SHP77 treated with DMSO at 0.1 percent for 48 hours (cell line): ENCODE measurements at regions not wholly inside any gene's neighbourhood (a gene's known extent, or its start where the extent isn't known, plus 50 kb on each side); places are given as distances from the start of the nearest gene placed in this dataset.

ENCODE experiments used
- DNase-seq: peaks from one replicate; lab custom pipeline; 2025; lab: John Stamatoyannopoulos, UW

- DNase-seq = no peak
Observed at GRCh38 chr16:73683804-73684203, 612.8 kb upstream of the PSMD7 start.

DNA sequence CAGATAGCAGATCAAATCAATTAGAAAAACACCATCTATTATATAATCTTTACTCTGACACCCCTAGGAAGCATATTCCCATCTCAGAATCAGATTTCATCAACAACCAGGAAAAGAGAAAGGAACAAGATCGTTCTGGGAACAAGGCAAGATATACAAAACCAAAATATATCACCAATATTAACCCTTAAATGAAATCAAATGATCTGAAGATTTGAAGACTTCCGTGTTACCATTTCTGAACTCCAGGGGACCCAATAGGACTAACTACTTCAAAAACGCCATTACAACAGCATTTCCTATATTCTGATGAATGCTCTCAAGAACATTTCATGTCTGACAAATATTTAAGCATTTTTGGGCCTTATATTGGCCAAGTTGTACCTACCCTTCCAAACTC, 624.2 kb upstream of the ZFHX3 start:
- DNase-seq = no peak

DNA sequence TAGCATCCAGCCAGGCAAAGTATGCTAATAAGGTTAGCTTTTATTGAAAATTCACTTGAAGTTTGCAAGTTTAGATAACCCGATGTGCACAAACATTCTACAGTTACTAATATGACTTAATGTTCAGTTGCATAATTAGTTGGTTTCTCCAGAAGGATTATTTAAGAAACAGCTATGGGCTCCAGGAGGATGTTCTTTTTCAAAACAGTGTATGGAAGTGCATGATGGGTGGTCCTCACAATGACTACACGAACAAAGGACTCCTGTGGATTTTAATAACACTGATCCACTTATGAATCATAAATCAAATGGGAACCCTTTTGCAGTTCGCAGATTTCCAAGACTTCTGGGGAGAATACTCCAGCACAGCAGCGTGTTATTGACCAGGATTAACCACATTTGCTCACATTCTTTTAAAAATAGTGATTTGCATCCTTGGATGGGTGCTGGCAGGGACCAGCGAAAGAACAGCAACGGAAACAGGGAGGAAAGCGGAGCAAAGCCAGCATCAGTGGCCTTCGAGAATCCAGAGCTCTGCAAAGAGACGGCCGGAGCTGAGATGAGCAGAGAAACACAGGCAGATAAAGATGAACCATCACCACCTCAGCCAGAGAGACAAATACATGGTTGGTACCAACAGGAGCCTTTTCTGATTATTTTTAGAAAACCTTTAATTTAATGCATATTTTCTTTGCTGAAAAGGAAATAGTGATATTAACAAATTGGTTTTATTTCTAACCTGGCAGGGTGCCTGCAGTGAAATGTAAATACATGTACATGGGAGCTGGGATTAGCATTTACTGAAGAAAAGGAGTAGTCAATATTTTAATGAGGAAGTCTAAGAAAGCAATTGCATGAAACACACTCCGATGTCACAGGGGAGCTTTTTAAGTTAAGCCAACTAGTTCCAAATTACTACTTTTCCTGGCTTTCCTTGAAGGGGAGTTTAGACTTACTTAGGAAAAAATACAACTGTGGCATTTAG, 623.2 kb upstream of the ZFHX3 start:
- no peak for DNase-seq

DNA sequence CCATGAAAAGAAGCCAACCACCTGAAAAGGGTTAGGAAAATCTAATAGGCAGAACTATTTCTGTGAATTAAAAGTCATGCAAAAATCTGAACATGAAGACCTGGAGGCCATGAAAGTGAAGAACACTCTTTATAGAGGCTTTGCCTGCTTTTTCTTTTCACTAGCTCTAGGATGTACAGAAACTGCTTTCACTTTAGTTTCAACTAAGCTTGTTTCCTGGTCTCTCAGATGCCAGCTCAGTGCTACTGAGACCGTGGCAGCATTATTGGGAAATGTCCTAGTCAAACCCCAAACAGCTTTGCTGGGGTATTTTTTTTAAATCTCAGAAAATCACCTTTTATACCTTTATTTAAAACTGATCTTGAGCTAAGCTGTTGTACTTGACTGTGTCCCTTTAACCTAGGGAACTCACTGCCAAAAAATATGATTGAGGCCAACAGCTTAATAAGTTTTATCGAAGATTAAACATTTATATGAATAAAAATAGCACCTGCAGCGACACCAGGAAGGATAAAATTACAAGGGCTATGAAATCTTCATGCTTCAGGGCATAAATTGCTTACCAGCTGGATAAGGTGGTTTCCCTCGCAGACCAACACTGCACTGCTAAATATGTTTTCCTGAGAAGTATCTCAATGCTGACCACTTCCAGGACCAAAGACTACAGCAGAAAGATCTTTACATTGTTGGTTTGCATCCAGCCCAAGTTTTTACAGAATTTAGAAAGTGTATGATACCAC, 621.8 kb upstream of the ZFHX3 start:
- DNase-seq = no peak

DNA sequence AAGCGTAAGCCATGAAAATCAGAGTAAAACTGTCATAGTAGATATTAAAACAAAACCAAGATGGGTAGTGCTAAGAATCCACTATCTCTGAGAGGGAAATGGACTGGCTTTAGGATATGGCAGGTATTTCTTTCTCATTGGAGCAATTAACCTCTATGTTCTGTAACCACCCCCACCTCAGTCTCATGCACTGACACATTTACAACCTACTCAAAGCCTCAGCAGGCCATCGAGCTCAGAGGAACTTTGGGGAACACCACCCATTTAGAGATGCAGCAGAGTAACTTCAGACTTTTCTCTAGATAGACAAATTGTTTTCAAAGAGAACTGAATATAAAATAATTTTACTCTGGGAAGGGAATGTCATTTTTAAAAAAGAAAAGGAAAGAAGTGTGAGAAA, 615.8 kb upstream of the ZFHX3 start:
- no peak for DNase-seq

GRCh38 chr16:73636196-73636595, 588.3 kb upstream of the ZFHX3 start:
- no peak for DNase-seq

DNA sequence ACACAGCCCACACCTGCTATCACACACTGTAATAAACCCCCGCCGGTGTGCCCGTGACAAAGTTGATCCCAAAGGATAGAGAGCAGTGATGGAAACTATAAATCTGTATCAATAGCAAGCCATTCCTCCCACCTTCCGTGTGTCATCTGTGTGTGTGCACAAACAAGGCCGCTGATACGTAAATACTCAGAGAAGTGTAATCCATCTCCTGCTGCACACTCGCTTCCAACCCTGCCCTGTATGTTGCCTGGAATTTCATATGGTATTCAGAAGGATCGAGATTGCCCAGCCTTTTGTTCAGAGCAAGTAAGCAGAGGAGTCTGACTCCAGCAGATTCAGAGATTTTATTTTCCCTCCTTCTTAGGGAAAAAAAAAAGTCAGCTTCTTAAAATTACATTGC, 581.1 kb upstream of the ZFHX3 start:
- no peak for DNase-seq

GRCh38 chr16:73617738-73618137, 569.8 kb upstream of the ZFHX3 start:
- DNase-seq = no peak

- DNase-seq = no peak
Observed at GRCh38 chr16:73616770-73617169, 568.8 kb upstream of the ZFHX3 start.

DNA sequence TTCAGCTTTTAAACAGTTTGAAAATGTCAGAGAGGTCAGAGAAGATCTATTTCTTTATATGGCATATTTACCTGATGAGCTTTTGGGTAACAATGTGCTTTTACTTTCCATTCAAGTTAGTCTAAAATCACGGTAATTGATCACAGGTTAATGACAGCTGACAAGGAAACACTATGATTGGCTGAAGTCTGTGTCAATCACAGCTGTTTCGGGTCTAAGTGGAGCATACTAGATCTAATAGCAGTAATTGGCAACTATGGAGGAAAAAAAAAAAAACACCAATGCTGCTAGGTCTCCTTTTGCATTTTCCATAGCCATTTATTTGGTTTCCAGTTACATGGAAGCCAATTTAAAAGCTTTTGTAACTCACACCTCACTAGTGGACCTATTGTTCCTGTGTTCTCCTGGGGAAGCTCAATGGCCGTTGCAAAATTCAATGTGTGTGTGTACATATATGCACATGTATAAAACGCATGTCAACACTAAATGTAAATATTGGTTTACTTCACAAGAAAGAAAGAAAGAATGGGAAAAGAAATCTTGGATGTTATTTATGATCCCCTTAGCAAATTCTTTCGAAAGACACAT, 568.3 kb upstream of the ZFHX3 start:
- no peak for DNase-seq

- DNase-seq = no peak
Observed at GRCh38 chr16:73615071-73615940, 567.4 kb upstream of the ZFHX3 start.

DNA sequence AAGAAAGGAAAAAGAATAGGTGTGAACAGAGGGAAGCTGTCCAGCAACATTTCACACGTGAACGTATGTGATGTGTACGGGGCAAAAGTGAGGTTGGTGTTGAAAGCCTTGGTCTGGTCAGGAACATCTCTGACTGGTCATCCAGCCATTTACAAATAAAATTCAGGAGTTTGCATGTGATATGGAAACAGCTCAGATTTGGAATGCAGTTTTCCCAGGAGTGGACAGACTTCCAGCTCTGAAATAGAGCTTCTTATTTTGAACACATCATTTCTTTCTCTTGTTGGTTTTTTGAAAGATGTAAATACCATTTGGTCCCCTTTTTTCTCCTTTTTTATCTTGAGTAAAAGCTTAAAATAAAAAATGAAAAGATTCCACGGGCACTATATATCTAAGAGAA, 566.2 kb upstream of the ZFHX3 start:
- DNase-seq = no peak

DNA sequence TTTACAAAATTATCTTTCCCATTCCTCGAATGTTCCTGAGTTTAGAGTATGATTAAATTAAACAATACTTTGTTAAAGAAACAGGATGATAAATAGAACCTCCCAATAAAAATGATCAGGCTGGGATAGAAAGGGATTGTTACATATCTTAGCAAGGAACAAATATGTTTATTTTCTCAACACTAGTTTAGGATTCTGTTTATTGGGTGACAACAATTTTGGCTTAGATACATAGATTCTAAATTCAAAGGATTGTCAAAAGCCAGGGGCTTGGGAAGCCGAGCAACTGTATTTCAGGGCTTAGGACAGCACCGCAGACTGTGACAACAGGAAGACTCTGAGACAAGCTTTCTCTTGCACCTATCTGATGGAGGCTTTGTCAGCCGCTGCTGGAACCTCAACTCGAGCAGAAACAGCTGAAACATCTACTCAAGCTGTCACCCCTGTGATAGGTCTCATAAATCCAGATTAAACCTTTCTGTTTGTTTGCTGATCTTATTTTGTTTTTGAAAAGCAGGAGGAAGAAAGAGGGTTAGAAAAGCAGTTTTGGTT, 562.8 kb upstream of the ZFHX3 start:
- DNase-seq = peak; percentile 33

DNA sequence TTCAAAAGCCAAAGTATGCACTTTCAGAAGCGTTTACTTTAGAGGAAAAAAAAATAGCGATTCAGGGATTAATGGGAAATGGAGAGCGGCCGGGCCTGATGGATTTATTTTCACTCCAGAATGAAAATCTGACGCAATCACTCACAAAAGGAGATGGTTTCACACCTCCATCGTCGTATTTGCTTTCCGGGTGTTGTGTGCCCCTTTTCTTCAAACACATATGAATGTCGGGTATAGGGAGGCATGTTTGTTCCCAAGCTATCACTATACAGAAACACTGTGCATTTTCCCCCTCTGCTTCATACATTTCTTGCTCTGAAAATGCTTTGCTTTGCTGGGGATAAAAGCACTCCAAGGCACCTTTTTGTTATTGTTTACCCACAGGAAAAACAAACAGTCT, 562.2 kb upstream of the ZFHX3 start:
- DNase-seq = no peak

DNA sequence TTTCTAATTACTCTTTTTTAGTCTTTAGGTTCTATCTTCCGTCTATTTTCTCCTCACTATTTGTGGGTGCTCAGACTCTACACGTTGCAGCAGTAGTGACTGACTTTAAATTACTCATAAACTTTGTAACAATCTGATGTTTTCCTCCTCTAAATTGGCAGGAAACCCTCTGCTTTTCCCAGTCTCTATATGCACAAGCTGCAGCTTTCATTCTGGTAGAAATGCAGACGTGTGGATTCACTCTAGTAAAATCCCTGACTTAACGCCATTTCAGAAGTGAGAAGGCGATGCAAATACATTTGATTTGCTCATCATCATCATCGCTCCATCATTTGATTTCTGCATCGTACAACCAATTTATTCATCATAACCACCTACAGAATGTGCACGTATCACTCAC, 561.0 kb upstream of the ZFHX3 start:
- no peak for DNase-seq

DNA sequence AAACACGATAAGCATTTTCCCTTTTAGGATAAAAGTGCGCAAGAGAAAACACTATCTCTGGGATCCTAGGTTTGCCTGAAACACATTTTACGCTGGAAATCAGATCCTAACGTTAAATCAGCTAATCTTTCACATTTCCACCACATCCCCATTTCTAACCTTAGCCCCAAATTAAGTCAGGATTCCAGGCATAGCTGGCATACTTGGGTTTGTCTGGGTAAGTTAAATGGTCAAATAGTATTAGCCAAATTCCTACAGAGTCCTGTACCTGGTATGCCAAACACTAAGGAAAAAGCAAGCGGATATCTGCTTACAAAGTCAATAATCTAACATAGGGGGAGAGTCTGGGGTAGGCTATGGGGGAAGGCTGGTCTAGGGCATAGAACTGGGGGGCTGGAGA, 557.4 kb upstream of the ZFHX3 start:
- DNase-seq = no peak

- DNase-seq = no peak
Observed at GRCh38 chr16:73601911-73602310, 554.0 kb upstream of the ZFHX3 start.

DNA sequence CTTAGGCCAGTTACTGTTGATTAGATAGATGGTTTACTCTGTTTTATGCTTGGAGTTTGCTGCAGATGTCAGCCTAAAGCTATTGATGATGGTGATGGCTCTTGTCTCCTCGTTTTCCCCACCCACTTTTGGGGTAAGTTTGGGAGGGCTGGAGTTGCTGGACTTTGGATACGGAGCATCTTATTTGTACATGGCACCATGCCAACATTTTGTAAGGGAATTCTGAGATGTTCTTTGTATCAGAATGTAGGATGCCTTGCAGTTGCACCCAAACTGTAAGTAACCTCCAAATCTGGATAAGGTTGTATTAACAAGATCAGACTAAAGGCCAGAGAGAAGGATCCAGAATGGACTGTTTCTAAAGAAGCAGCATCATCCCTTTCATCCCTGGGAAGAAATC, 551.9 kb upstream of the ZFHX3 start:
- no peak for DNase-seq

GRCh38 chr16:73599351-73599750, 551.4 kb upstream of the ZFHX3 start:
- no peak for DNase-seq

DNA sequence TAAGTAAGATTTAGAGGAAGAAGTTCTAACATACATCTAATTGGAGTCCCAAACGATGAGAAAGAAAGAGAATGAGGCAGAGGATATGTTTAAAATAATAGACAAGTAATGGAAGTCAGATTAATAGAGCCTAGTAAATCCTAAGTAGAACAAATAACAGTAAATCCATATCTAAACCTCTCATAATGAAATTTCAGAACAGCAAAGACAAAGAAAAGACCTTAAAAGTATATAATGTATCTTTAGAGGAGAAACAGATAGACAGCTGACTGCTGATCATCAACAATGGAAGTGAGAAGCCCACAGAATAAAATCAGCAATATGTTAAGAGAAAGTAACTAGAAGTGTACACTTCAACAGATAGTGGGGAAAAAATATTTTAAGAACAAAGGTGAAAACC, 536.2 kb upstream of the ZFHX3 start:
- no peak for DNase-seq

- no peak for DNase-seq
Observed at GRCh38 chr16:73572135-73572828, 524.4 kb upstream of the ZFHX3 start.
